ENCODE measurements at regions not wholly inside any gene's neighbourhood (a gene's known extent, or its start where the extent isn't known, plus 50 kb on each side); places are given as distances from the start of the nearest gene placed in this dataset.

- TF ChIP-seq, protein P1, sequence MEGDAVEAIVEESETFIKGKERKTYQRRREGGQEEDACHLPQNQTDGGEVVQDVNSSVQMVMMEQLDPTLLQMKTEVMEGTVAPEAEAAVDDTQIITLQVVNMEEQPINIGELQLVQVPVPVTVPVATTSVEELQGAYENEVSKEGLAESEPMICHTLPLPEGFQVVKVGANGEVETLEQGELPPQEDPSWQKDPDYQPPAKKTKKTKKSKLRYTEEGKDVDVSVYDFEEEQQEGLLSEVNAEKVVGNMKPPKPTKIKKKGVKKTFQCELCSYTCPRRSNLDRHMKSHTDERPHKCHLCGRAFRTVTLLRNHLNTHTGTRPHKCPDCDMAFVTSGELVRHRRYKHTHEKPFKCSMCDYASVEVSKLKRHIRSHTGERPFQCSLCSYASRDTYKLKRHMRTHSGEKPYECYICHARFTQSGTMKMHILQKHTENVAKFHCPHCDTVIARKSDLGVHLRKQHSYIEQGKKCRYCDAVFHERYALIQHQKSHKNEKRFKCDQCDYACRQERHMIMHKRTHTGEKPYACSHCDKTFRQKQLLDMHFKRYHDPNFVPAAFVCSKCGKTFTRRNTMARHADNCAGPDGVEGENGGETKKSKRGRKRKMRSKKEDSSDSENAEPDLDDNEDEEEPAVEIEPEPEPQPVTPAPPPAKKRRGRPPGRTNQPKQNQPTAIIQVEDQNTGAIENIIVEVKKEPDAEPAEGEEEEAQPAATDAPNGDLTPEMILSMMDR (IDR thresholded peaks at IDR 0.05), result no peak
- TF ChIP-seq POLR2A (IDR thresholded peaks at IDR 0.05), result no peak
Measured at GRCh38 chr6:155791891-155792290, 336.3 kb upstream of the NOX3 start.

Data from upper lobe of left lung (tissue), 4 donors.